Stomach smooth muscle (tissue), 2 donors: ENCODE measurements at regions not wholly inside any gene's neighbourhood (a gene's known extent, or its start where the extent isn't known, plus 50 kb on each side); places are given as distances from the start of the nearest gene placed in this dataset.
"Not testable (repeated sequence)": the region's sequence is repeated elsewhere in the genome, so short reads cannot be mapped to it uniquely, and the experiment has no call there.

Experiments
- H3K27ac ChIP-seq: one replicate; pipeline ENCODE4 v1.7.0; 2013; ENCODE audit warnings: mild to moderate bottlenecking, low read length, inconsistent platforms
- H3K27me3 ChIP-seq, 2 donors: one replicate each; pipeline ENCODE4 v1.7.0; 2013; ENCODE audit warnings: low read length in 2 of 2; ENCODE audit not compliant: insufficient read depth in 2 of 2, control insufficient read depth in 1 of 2
- H3K36me3 ChIP-seq, 2 donors: one replicate each; pipeline ENCODE4 v1.7.0; 2013; ENCODE audit warnings: low read length in 2 of 2; ENCODE audit not compliant: control insufficient read depth in 2 of 2, insufficient read depth in 2 of 2
- H3K4me1 ChIP-seq: one replicate; pipeline ENCODE4 v1.7.0; 2013; ENCODE audit warnings: low read length; ENCODE audit not compliant: control insufficient read depth, insufficient read depth
- H3K4me3 ChIP-seq, 2 donors: one replicate each; pipeline ENCODE4 v1.7.0; 2013; ENCODE audit warnings: low read length in 2 of 2
- H3K9ac ChIP-seq, 2 donors: one replicate each; pipeline ENCODE4 v1.7.0; 2013; ENCODE audit warnings: low read length in 2 of 2, mild to moderate bottlenecking in 1 of 2
- H3K9me3 ChIP-seq, 2 donors: one replicate each; pipeline ENCODE4 v1.7.0; 2013; ENCODE audit warnings: low read length in 2 of 2; ENCODE audit not compliant: control insufficient read depth in 2 of 2
- donor health status: healthy.
- donor health status: Pancreatic carcinoma.

GRCh38 chr11:67940440-67940839 lies 63.5 kb downstream of the UNC93B1 start:
- H3K9me3 ChIP-seq, H3K4me1 ChIP-seq, H3K9ac ChIP-seq, H3K4me3 ChIP-seq, H3K36me3 ChIP-seq, H3K27ac ChIP-seq, H3K27me3 ChIP-seq: not testable (repeated sequence)

GRCh38 chr11:67938964-67939363 lies 64.9 kb downstream of the UNC93B1 start:
- H3K27me3 ChIP-seq, H3K36me3 ChIP-seq, H3K4me3 ChIP-seq, H3K4me1 ChIP-seq, H3K9me3 ChIP-seq, H3K9ac ChIP-seq, H3K27ac ChIP-seq: not testable (repeated sequence)

- not testable (repeated sequence) for H3K27me3 ChIP-seq, H3K4me3 ChIP-seq, H3K36me3 ChIP-seq, H3K9ac ChIP-seq, H3K9me3 ChIP-seq, H3K4me1 ChIP-seq, H3K27ac ChIP-seq
Observed at GRCh38 chr11:67938371-67938770, 65.5 kb downstream of the UNC93B1 start.

- H3K36me3 ChIP-seq, H3K4me3 ChIP-seq, H3K27me3 ChIP-seq, H3K9ac ChIP-seq, H3K27ac ChIP-seq, H3K4me1 ChIP-seq, H3K9me3 ChIP-seq: not testable (repeated sequence)
Observed at GRCh38 chr11:67923565-67923964, 80.3 kb downstream of the UNC93B1 start.

GRCh38 chr11:67920546-67920945 lies 83.4 kb downstream of the UNC93B1 start:
- H3K9me3 ChIP-seq, H3K36me3 ChIP-seq, H3K4me3 ChIP-seq, H3K4me1 ChIP-seq, H3K9ac ChIP-seq, H3K27me3 ChIP-seq, H3K27ac ChIP-seq: not testable (repeated sequence)

GRCh38 chr11:67912184-67912583 lies 91.7 kb downstream of the UNC93B1 start:
- not testable (repeated sequence) for H3K9me3 ChIP-seq, H3K4me3 ChIP-seq, H3K27ac ChIP-seq, H3K9ac ChIP-seq, H3K4me1 ChIP-seq, H3K36me3 ChIP-seq, H3K27me3 ChIP-seq

- not testable (repeated sequence) for H3K9me3 ChIP-seq, H3K27me3 ChIP-seq, H3K9ac ChIP-seq, H3K4me1 ChIP-seq, H3K36me3 ChIP-seq, H3K27ac ChIP-seq, H3K4me3 ChIP-seq
Observed at GRCh38 chr11:67911211-67911610, 92.7 kb downstream of the UNC93B1 start.

GRCh38 chr11:67910803-67911202 lies 93.1 kb downstream of the UNC93B1 start:
- not testable (repeated sequence) for H3K36me3 ChIP-seq, H3K27ac ChIP-seq, H3K4me3 ChIP-seq, H3K9ac ChIP-seq, H3K4me1 ChIP-seq, H3K9me3 ChIP-seq, H3K27me3 ChIP-seq

GRCh38 chr11:67906969-67907368 lies 96.9 kb downstream of the UNC93B1 start:
- not testable (repeated sequence) for H3K4me1 ChIP-seq, H3K4me3 ChIP-seq, H3K36me3 ChIP-seq, H3K27me3 ChIP-seq, H3K9ac ChIP-seq, H3K27ac ChIP-seq, H3K9me3 ChIP-seq

GRCh38 chr11:67899462-67899861 lies 104.4 kb downstream of the UNC93B1 start:
- H3K4me1 ChIP-seq, H3K27ac ChIP-seq, H3K9ac ChIP-seq, H3K27me3 ChIP-seq, H3K36me3 ChIP-seq, H3K4me3 ChIP-seq, H3K9me3 ChIP-seq: not testable (repeated sequence)

GRCh38 chr11:67893487-67893886 lies 110.4 kb downstream of the UNC93B1 start:
- not testable (repeated sequence) for H3K27ac ChIP-seq

GRCh38 chr11:67889646-67890045 lies 114.3 kb downstream of the UNC93B1 start:
- H3K9me3 ChIP-seq, H3K27me3 ChIP-seq, H3K36me3 ChIP-seq, H3K4me3 ChIP-seq, H3K27ac ChIP-seq, H3K4me1 ChIP-seq, H3K9ac ChIP-seq: not testable (repeated sequence)

More at GRCh38 chr11:67893487-67893886, 110.4 kb downstream of the UNC93B1 start:
- H3K9me3 ChIP-seq, H3K4me1 ChIP-seq, H3K36me3 ChIP-seq, H3K4me3 ChIP-seq, H3K9ac ChIP-seq, H3K27me3 ChIP-seq: not testable (repeated sequence)
